CD4-positive, alpha-beta T cell treated with Interferon alpha-2 for 1 hour (primary cell): ENCODE measurements at regions not wholly inside any gene's neighbourhood (a gene's known extent, or its start where the extent isn't known, plus 50 kb on each side); places are given as distances from the start of the nearest gene placed in this dataset.

ENCODE experiments used
- DNase-seq, 2 donors: peaks; one replicate each; pipeline ENCODE4 v3.0.0-alpha.2; 2020 to 2022

- no peak for DNase-seq
Observed at GRCh38 chr6:153780011-153780410, 259.0 kb upstream of the OPRM1 start.

- DNase-seq, result no peak
Observed at GRCh38 chr6:153778216-153778615, 260.8 kb upstream of the OPRM1 start.

- DNase-seq, result no peak
Observed at GRCh38 chr6:153771577-153771976, 267.5 kb upstream of the OPRM1 start.

- no peak for DNase-seq
Observed at GRCh38 chr6:153767127-153767526, 271.9 kb upstream of the OPRM1 start.

GRCh38 chr6:153758516-153758915 is 280.5 kb upstream of the OPRM1 start:
- no peak for DNase-seq

- DNase-seq, result no peak
Observed at GRCh38 chr6:153735761-153736160, 303.3 kb upstream of the OPRM1 start.

- no peak for DNase-seq
Observed at GRCh38 chr6:153729189-153729588, 309.9 kb upstream of the OPRM1 start.

GRCh38 chr6:153727885-153728284 is 311.2 kb upstream of the OPRM1 start:
- DNase-seq, result no peak

- DNase-seq, result no peak
Observed at GRCh38 chr6:153725456-153725855, 313.6 kb upstream of the OPRM1 start.

- no peak for DNase-seq
Observed at GRCh38 chr6:153720732-153721131, 318.3 kb upstream of the OPRM1 start.

- DNase-seq, result no peak
Observed at GRCh38 chr6:153705429-153705828, 333.6 kb upstream of the OPRM1 start.

- no peak for DNase-seq
Observed at GRCh38 chr6:153702671-153703070, 336.4 kb upstream of the OPRM1 start.

GRCh38 chr6:153698637-153699036 is 340.4 kb upstream of the OPRM1 start:
- no peak for DNase-seq

- no peak for DNase-seq
Observed at GRCh38 chr6:153698001-153698400, 341.0 kb upstream of the OPRM1 start.

- DNase-seq, result no peak
Observed at GRCh38 chr6:153677522-153677921, 361.5 kb upstream of the OPRM1 start.

GRCh38 chr6:153673750-153674149 is 365.3 kb upstream of the OPRM1 start:
- DNase-seq, result no peak

GRCh38 chr6:153673225-153673624 is 365.8 kb upstream of the OPRM1 start:
- no peak for DNase-seq

GRCh38 chr6:153670403-153671026 is 368.5 kb upstream of the OPRM1 start:
- no peak for DNase-seq

GRCh38 chr6:153668758-153669157 is 370.3 kb upstream of the OPRM1 start:
- DNase-seq, result no peak

- no peak for DNase-seq
Observed at GRCh38 chr6:153662982-153663381, 376.1 kb upstream of the OPRM1 start.

GRCh38 chr6:153645326-153645725 is 393.7 kb upstream of the OPRM1 start:
- DNase-seq, result no peak

- no peak for DNase-seq
Observed at GRCh38 chr6:153644000-153644399, 395.0 kb upstream of the OPRM1 start.

GRCh38 chr6:153634416-153634815 is 404.6 kb upstream of the OPRM1 start:
- no peak for DNase-seq

GRCh38 chr6:153625089-153625488 is 414.0 kb upstream of the OPRM1 start:
- no peak for DNase-seq

- no peak for DNase-seq
Observed at GRCh38 chr6:153624528-153624927, 414.5 kb upstream of the OPRM1 start.

GRCh38 chr6:153623496-153623895 is 415.5 kb upstream of the OPRM1 start:
- DNase-seq, result no peak
